Activated CD8-positive, alpha-beta memory T cell treated with anti-CD3 and anti-CD28 coated beads, Interleukin-2, amount 50 U/mL, for 4 hours (primary cell): ENCODE measurements at regions not wholly inside any gene's neighbourhood (a gene's known extent, or its start where the extent isn't known, plus 50 kb on each side); places are given as distances from the start of the nearest gene placed in this dataset.
"Not testable (repeated sequence)": the region's sequence is repeated elsewhere in the genome, so short reads cannot be mapped to it uniquely, and the experiment has no call there.

Experiments
- DNase-seq: peaks from one replicate; pipeline ENCODE4 v3.0.0-alpha.2; 2020

DNA sequence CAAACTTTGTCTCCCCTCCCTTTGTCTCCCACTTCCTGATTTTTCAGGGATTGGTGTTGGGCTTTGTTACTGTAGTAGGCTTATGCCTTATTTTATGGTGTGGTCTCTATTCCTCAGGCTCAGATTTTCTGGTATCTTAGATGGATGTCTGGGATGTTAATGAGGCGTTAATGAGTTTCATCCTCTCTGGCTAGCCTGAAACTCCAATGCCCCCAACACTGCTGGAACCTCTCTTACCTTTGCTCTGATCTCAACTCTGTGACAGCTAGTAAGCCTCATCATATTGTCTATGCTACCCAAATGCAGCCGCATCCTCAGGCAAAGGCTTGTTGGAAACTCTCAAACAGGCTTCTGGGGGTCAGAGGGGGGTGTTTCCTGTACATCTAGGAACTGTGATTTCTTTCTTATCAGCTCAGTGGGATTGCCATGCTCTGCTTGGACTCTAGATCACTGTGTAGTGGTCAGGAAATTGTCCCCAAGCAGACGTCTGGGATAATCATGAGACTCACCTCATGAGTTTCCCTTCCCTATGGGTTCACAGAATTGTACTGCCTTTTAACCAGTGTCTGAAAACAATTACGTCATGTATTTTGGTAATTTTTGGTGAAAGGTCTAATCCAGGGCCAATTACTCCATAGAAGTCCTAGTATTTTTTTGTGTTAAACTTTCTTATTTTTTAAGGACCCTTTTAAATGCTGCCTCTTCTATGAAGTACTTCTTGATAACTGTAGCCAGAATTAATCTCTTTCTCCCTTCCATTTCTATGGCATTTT is 88.8 kb upstream of the TRPC7 start:
- DNase-seq = no peak

DNA sequence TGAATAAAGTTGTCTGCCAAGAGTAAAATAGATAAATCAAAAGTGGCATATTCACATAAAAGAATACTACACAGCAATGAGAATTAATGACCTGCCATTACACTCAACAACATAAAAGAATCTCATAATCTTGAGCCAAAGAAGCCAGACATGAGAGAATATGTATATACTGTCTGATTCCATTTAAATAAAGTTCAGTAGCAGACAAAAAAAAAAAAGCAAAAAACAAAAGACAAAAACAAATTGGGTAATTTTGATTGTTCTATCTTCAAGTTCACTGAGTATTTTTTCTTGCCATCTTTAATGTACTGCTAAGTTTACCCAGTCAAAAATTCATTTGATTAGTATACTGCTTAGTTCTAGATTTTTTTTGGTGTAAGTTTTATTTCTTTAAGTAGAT is 87.9 kb upstream of the TRPC7 start:
- DNase-seq = no peak

DNA sequence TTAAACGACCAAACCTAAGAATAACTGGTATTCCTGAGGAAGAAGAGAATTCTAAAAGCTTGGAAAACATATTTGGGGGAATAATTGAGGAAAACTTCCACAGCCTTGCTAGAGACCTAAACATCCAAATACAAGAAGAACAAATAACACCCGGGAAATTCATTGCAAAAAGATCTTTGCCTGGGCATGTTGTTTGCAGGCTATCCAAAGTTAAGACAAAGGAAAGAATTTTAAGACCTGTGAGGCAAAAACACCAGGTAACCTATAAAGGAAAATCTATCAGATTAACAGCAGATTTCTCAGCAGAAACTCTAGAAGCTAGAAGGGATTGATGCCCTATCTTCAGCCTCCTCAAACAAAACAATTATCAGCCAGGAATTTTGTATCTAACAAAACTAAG is 82.2 kb upstream of the TRPC7 start:
- not testable (repeated sequence) for DNase-seq

DNA sequence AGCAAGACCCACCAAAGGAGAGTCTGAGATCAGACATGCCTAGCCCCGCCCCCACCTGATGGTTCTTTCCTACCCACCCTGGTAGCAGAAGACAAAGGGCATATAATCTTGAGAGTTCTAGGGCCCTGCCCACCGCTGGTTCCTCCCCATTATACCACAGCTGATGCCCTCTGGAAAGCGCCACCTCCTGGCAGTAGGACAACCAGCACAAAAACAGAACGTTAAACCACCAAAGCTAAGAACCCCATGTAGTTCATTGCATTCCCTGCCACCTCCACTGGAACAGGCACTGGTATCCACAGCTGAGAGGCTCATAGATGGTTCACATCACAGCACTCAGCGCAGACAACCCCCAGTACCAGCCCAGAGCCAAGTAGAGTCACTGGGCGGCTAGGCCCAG is 81.2 kb upstream of the TRPC7 start:
- no peak for DNase-seq

DNA sequence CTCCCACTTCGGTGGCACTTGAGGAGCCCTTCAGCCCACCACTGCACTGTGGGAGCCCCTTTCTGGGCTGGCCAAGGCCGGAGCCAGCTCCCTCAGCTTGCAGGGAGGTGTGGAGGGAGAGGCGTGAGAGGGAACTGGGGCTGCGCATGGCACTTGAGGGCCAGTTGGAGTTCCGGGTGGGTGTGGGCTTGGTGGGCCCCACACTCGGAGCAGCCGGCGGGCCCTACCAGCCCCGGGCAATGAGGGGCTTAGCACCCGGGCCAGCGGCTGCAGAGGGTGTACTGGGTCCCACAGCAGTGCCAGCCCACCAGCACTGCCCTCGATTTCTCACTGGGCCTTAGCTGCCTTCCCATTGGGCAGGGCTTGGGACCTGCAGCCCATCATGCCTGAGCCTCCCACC is 78.8 kb upstream of the TRPC7 start:
- not testable (repeated sequence) for DNase-seq

DNA sequence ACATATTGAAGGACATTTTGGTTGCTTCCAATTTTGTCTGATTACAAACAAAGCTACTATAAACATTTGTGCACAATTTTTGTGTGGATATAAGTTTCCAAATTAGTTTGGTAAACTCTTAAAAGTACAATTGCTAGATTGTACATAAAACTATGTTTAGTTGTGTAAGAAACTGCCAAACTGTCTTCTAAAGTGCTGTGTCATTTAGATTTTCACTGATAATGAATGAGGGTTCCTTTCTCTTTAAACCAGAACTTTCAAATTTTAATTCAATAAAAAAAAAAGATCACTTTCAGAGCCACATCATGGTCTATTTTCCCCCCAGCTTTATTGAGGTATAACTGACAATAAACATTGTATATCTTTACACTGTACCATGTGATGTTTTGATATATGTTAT is 74.0 kb upstream of the TRPC7 start:
- DNase-seq = no peak

DNA sequence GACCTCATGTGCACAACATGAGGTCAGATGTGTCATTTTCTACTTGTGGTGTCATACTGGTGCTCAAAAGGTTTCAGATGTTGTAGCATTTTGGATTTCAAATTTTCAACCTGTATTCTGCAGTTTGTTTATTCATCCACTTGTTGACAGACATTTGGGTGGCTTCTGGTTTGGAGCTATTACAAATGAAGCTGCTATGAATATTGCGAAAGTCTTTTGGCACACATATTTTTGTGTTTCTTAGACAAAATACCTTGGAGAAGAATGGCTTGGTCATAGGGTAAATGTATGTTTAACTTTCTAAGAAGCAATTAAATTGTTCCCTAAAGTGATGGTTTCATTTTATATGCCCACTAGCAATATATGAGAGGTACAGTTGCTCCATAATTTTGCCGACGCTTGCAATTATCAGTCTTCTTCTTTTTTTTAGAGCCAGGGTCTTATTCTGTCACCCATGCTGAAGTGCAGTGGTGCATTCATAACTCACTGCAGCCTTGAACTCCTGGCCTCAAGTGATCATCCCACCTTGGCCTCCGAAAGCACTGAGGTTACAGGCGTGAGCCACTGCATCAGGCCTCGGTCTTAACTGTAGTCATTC is 70.7 kb upstream of the TRPC7 start:
- DNase-seq = no peak

DNA sequence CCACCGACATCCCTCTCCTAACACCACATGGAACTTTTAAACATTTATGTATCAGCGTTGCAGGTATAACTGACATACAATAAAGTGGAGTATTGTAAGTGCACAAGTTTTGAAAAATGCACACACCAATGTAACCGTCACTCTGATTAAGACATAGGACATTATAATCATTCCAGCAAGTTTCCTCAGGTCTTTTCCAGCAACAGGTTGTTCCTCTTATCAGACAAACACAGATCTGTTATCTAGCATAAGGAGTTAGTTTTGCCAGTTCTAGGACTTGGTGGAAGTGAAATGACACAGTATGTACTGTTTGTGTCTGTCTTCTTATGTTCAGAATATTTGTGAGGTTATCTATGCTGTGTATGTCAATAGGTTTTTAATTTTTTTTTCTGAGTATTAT is 69.5 kb upstream of the TRPC7 start:
- no peak for DNase-seq

DNA sequence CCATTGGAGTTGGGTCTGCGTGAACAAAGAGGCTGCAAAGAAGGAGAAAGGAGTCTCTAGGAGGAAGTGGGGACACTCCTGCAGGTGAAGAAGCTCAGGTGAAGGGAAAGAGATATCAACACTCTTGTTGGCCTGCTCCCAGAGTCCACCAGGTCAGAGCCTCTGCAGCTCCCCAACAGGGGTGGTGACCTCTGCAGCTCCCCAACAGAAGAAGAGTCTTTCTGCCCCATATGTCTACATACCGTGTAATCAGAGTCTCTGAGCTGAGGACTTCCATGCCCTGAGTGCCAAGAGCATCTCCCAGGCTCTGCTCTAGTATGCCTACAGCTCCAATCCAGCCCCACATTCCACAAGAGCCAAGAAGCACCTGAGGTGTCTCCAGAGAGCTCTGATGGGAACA is 67.4 kb upstream of the TRPC7 start:
- DNase-seq = no peak

DNA sequence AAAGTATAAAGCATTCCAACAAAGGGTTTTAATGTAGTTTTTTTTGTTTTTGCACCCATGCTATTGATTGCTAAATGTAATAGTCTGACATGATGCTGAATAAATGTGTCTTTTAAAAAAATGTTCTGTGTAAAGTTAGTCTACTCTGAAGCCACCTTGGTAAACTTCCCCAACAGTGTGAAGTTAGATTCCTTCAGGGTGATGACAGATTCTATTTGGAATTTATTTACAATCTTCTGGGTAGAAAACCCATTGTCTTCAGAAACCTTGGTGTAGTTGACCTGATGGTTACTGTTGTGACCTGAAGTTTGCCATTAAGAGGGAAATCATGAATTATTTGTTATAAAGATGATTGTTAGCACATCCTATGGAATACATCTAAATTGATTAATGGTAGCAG is 64.7 kb upstream of the TRPC7 start:
- no peak for DNase-seq

DNA sequence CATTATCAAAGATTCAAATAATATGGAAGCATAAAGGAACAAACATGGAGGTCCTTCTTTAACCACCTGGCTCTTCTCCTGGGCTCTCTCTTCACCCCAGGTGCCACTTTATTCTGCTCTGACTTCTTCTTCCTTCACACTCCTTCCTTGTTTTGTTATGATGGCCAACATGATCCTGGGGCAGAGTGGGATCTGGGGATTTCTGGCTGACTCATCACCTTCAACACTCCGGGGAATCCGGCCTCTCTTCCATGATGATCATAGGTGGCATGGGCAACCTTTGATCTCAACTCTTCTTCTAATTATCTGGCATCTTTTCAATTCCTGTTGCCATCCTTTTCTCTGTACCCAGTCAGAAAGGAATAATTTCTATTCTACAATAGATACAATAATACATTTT is 62.1 kb upstream of the TRPC7 start:
- no peak for DNase-seq

DNA sequence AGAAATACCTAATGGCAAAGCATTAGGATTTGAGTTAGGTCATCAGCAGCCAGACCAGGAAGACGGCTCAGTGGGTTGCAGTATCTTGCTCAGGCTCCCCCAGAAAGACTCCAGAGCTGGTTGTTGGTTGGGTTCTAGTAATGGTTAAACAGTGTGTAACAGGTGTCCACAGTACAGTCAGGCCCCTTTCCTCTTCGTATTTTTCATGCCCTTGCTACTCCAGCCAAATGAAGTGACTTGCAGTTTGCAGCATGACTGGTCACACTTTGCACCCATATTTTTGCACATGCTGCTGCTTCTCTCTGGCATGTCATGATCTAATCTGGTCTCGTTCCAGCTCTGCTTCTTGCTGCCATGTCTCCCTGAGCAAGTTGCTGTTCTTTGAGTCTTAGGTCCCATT is 60.6 kb upstream of the TRPC7 start:
- DNase-seq = no peak

DNA sequence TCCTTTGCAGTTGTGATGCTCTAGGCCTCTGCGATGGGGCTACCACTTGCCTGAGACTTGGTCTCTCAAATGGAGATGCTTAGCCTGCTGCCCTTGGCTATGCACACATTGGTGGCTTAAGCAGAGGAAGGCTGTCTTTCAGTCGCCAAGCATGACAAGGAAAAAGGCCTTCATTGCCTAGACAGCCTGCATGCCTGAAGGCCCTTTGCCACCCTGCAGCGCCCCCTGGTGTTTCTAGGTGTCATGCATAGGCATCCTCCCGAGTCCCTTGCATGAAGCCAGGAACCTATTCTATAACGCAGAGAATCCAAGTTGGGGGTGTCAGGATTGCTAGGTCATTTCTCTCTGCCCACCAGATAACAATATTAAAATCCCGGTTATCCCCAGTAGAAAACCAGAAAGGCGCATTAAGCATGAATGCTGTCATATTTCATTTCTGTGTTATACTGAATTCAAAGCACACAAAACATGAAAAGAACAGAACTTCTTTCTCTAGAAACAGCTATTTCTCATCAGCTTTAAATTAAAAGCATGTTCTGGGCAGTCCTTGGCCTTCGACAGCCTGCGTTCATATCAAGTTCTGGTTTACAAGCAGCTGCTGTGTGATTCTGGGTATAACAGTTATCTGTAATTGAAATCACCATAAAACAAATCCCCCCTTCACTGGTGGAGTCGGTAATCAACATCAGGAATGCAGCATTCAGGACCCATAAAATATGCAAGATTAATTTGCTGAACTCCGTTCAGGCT is 59.7 kb upstream of the TRPC7 start:
- peak; percentile 19 for DNase-seq

DNA sequence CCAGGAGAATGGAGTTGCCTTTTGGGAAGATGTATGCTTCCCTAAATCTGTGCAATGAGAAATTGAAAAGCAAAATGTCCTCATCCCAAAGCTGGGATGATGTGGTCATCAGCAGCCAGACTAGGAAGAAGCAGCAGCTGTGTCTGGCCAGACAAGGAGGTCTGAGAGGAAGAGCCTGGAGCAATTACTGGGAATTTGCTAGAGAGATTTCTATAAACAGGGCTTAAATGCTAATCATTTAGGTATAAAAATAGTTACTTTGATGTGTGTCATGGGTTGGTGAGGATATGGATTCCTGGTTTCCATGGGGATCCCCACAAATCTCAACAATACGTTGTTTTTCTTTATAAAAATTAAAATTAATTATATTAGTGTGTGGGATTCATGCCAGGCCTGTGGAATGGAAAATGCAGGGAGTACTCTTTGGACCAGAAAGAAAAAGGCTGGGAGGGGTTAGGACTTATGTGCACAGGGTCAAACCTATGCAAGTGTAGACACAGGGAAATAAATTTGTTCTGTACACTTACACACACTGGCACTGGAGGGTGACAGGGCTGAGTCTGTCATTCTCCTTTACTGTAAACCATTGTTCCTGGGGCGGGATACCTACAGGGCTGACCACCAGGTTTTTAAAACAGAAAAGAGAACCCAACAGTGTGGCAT is 58.7 kb upstream of the TRPC7 start:
- no peak for DNase-seq

DNA sequence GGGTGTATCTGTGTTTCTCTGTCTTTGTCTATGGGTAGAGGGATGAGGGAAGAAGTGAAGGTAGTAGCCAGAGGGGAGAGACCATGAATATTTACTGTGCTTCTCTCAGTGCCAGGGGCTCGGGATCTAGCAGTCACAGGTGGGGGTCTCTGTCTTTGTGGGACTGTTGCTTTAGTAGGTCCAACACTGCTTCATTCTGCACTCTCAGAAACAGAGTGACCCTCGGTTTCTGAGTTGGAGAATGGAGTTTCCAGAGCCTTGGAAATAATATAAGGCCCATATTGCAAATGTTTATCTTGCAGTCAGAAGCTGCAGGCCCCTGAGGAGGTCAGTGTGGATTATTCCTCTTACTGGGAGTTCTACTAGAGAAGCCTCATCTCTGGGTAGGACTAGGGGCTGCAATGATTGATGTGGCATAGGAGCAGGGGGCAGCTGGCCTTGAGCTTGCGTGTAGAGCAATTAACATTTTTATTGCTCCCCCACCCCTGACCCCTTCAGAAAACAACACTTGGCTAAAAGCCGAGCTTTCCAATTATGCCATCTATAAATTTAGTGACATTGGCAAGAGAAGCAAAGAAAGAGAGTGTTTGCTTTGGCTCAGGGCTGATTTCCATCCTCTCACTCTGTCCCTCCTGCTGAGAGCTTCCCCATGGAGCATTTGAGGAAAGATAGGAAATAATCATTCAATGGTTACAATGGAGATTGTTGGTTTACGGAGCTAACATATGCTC is 55.0 kb upstream of the TRPC7 start:
- DNase-seq = no peak

DNA sequence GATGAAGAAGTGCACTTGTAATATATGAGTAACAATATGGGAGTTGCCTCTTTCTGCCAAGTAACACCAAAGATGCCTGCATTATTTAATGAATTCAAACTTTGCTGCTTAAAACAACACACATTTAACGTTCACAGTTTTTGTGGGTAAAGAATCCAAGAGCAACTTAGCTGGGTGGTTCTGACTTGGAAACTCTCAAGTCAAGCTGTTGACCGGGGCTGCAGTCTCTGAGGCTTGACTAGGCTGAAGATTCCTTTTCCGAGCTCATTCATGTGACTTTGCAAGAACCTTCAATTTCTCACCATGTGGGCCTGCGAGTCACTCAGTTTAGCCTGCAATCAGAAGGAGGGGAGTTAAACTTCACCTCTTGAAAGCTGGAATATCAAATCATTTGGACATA is 53.0 kb upstream of the TRPC7 start:
- DNase-seq = no peak
